Large intestine (tissue), 3 donors: ENCODE measurements at regions not wholly inside any gene's neighbourhood (a gene's known extent, or its start where the extent isn't known, plus 50 kb on each side); places are given as distances from the start of the nearest gene placed in this dataset.

ENCODE experiments used
- DNase-seq, 2 donors: peaks; one replicate each; pipeline versions ENCODE4 v3.0.0 to v3.0.0-alpha.2; 2013
- H3K27ac ChIP-seq: one replicate; pipeline ENCODE4 v1.5.1; 2013; ENCODE audit warnings: low read length
- H3K27me3 ChIP-seq: 2 replicates; pipeline ENCODE4 v1.6.1; 2013; ENCODE audit warnings: low read length; ENCODE audit not compliant: control insufficient read depth, insufficient read depth
- H3K36me3 ChIP-seq: 2 replicates; pipeline ENCODE4 v1.6.1; 2013; ENCODE audit warnings: low read length; ENCODE audit not compliant: control insufficient read depth, insufficient read depth
- H3K4me1 ChIP-seq: one replicate; pipeline ENCODE4 v1.6.1; 2013; ENCODE audit warnings: low read length; ENCODE audit not compliant: control insufficient read depth, insufficient read depth
- H3K4me3 ChIP-seq: one replicate; pipeline ENCODE4 v1.5.1; 2013; ENCODE audit warnings: low read length
- H3K9me3 ChIP-seq: one replicate; pipeline ENCODE4 v1.6.1; 2013; ENCODE audit warnings: mild to moderate bottlenecking, low read depth, low read length, moderate library complexity; ENCODE audit not compliant: control insufficient read depth
- WGBS: methylation state at CpG from one replicate; pipeline ENCODE4 v1.1.5; 2013; ENCODE audit warnings: low lambda C conversion rate; ENCODE audit not compliant: insufficient coverage; 5-methylcytosine and 5-hydroxymethylcytosine counted together

DNA sequence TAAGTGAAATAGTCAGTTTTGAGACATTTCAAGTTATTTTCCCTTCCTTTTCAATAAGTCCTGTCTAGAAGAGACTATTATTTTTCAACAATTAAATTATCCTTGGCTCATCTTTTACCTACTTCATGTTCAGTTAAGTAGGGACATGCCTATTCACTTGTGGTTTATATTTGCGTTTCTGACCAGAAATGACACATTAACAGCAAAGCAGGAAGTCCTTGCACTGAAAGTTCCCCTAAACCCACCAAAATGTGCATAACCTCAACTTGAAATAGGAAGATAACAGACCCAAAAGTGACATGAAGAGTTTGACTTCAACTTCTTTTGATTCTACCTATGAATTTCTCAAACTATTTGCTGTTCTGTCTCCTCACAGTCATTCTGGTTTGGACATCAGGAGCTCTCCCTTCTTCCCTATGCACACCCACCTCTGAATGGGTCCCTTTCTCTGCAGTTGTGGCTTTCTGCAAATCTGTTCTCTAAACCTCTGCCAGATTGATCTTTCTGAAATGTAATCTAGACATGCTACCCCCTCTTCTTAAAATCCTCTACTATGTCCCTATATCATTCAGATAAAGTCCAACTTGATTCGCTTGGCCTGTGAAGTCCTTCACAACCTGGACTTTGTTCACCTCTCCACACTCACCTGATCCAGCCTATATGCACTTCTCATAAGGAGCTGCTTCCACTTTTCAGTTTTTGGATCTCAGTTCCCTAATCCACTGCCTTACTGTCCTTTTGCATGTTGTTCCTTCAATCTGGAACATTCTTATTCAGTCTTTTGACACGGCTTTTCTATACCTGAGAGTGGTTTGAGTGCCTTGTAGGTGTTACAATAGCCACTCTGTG is 661.5 kb upstream of the ADGRL4 start:
- DNase-seq = peak; percentile 21 to 49
- WGBS = no CpG with 5 or more reads among the region's 3 CpGs
- no peaks in the 10 kb centered on the region for H3K9me3 ChIP-seq

DNA sequence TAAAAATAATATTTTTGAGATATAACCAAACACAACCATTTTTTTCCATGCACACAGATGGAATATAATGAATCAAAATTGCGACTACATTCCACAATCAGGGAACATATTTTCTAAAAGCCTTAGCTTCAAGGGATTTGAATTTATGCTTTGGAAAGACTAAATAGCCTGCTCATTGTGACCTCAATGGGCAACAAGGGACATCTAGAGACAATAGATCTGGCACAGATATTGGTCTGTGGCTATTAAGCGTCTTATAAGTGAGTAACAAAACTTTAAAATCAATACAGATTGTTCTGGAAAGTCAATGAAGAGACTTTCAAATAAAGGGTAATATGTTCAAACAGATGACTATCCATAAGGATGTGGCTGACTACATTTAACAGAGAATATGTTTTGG is 660.6 kb upstream of the ADGRL4 start:
- no peak for DNase-seq
- Histone ChIP-seq H3K4me1 (no peaks in the 10 kb centered on the region), H3K4me3 (no peak overlapping the region), H3K27me3 (no peaks in the 10 kb centered on the region), H3K27ac (no peak overlapping the region), H3K9me3 (no peaks in the 10 kb centered on the region), H3K36me3 (no peaks in the 10 kb centered on the region)
- WGBS = 100% methylated on average over 1 of the region's 2 CpGs

More for the DNA sequence above, 661.5 kb upstream of the ADGRL4 start:
- Histone ChIP-seq H3K36me3 (no peaks in the 10 kb centered on the region), H3K27ac (no peak overlapping the region), H3K27me3 (no peaks in the 10 kb centered on the region), H3K4me3 (no peak overlapping the region), H3K4me1 (no peaks in the 10 kb centered on the region)

DNA sequence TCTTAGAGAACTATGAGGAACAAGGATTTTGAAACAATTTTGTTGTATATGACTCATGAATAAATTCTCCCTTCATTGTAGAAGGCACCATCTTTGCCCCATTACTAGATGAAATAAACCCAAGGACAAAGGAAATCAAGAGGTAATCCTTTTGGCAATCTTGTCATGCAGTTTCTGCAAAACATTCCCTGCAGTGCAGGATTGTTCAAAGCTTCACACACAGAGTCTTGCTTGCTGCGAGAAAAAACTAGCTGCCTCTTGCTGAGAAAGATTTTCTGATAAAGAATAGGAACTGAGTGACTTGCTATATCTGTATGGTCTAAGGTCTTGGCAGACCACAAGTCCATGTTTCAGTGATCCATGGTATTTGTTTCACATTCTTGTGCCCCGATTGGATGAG is 657.4 kb upstream of the ADGRL4 start:
- Histone ChIP-seq H3K27me3 (no peaks in the 10 kb centered on the region), H3K9me3 (no peaks in the 10 kb centered on the region), H3K36me3 (no peaks in the 10 kb centered on the region), H3K4me1 (no peaks in the 10 kb centered on the region), H3K4me3 (no peak overlapping the region), H3K27ac (no peak overlapping the region)
- no peak for DNase-seq
- WGBS = 67% methylated on average over 1 of the region's 2 CpGs

DNA sequence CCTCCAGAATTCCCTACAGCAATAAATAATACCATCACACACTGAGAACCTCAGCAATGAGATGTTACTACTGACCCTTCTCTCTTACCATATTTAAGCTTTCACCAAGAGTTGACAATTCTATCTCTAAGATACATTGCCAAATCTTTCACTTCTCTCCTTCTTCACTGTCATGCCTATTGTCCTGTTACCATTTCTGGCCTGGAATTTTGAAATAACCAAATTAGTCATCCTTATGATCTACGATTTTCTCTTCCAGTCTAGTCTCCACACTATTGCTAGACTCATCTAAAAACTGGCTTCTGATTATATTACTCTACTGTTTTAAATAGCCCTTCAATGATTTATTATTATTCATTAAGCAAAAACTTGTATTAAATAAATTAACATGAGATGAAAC is 656.1 kb upstream of the ADGRL4 start:
- WGBS = no CpG with 5 or more reads among the region's 1 CpG
- H3K9me3 ChIP-seq = no peaks in the 10 kb centered on the region
- H3K4me1 ChIP-seq = no peaks in the 10 kb centered on the region
- no peak overlapping the region for H3K4me3 ChIP-seq
- no peak for DNase-seq
- H3K36me3 ChIP-seq = no peaks in the 10 kb centered on the region
- H3K27ac ChIP-seq = no peak overlapping the region
- H3K27me3 ChIP-seq = no peaks in the 10 kb centered on the region

DNA sequence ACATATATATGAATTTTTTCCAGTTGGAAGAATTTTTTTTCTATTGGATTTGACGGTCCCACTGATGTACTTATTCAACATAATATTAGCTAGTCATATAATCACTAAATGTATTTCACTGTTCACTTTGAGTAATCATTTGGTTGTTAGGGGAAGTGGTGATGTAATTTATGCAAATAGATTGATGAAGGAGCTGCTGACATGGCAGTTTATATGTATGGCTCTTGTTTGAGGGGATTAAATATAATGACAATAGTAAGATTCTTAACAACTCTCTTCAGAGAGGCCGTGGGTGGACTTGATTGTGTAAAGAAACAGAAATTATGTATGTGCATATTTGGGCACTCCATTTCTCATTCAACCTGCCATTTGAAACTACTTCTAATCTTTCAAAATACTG is 653.6 kb upstream of the ADGRL4 start:
- 80% methylated on average over 1 of the region's 2 CpGs for WGBS

DNA sequence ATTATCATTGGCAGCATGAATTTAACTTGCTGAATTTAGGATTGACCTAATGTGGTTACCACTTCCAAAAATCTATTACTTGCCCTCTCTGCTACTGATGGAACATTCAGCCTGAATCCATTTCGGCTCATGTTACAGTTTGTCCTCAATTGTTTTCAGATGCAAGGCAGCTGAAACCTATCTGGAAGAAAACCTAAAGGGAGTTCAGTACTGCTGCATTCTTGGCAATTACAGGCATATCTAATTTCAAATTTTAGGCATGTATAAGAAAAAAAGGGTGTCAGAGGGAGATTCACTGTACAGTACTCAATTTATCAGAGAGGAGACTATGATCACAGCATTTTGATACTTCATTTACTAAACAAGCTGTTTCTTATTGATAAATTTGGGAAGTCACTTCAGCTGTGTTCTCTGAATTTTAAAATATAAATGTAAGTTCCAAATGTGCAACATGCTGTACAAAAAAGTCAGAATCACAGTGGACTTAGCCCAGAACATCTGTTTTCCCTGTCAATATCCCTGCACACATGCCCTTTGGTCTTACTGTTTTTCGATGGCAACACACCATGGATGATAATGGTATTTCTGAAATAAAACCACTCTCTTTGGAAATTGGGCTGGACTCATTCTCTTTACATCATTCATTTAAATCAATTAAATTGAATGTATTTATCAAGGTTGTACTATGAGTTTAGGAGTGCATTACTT is 651.6 kb upstream of the ADGRL4 start:
- H3K27me3 ChIP-seq = no peaks in the 10 kb centered on the region

More for the DNA sequence above, 653.6 kb upstream of the ADGRL4 start:
- no peak overlapping the region for H3K4me3 ChIP-seq
- DNase-seq = no peak
- no peak overlapping the region for H3K27ac ChIP-seq
- no peaks in the 10 kb centered on the region for H3K9me3 ChIP-seq
- no peaks in the 10 kb centered on the region for H3K27me3 ChIP-seq
- H3K36me3 ChIP-seq = no peaks in the 10 kb centered on the region
- no peaks in the 10 kb centered on the region for H3K4me1 ChIP-seq

DNA sequence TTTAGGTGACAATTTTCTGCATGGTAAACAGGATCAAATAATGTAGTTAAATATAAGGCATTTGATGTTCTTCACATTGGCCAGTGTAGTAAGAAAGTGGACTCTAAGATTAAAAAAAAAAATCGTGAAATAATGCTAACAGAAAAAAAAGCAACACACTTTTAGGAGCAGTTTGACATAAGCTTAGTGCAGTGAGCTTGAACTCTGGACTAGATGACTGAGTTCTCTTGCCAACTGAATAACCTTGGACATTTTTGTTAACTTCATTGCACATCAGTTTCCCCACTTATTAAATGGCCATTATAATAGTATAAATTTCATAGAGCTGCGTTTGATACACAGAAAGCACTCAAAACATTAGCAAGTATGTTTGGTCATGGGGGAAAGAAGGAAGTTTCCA is 649.3 kb upstream of the ADGRL4 start:
- no peak overlapping the region for H3K4me3 ChIP-seq
- WGBS = 88% methylated on average over 1 of the region's 2 CpGs
- H3K27me3 ChIP-seq = no peaks in the 10 kb centered on the region
- H3K9me3 ChIP-seq = no peaks in the 10 kb centered on the region
- no peaks in the 10 kb centered on the region for H3K4me1 ChIP-seq
- no peak overlapping the region for H3K27ac ChIP-seq
- H3K36me3 ChIP-seq = no peaks in the 10 kb centered on the region
- no peak for DNase-seq

More for the DNA sequence above, 651.6 kb upstream of the ADGRL4 start:
- Histone ChIP-seq H3K9me3 (no peaks in the 10 kb centered on the region), H3K4me1 (no peaks in the 10 kb centered on the region), H3K4me3 (no peak overlapping the region), H3K27ac (no peak overlapping the region), H3K36me3 (no peaks in the 10 kb centered on the region)
- DNase-seq = no peak
- WGBS = no CpG with 5 or more reads among the region's 2 CpGs

DNA sequence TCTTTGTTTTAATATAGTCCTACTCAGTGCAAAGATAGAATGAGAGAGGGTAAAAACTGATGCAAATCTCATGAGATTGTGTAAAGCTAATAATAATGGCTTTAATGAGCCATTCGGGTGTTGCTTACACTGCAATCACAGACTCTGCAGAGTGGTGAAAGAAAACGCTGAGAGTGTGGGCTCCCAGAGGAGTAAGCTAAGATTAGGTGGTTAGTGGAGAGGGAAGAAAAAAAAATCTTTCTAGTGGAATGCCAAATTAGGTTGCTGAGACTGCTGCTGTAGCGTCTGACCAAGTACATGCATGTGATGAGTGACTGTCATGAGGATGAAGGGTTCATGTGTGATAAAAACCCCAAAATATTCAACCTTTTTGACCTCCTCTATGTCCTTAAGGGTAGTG is 645.9 kb upstream of the ADGRL4 start:
- Histone ChIP-seq H3K4me1 (no peaks in the 10 kb centered on the region), H3K27me3 (no peaks in the 10 kb centered on the region), H3K4me3 (no peak overlapping the region), H3K36me3 (no peaks in the 10 kb centered on the region), H3K9me3 (no peaks in the 10 kb centered on the region), H3K27ac (no peak overlapping the region)
- WGBS = no CpG with 5 or more reads among the region's 3 CpGs
- no peak for DNase-seq

DNA sequence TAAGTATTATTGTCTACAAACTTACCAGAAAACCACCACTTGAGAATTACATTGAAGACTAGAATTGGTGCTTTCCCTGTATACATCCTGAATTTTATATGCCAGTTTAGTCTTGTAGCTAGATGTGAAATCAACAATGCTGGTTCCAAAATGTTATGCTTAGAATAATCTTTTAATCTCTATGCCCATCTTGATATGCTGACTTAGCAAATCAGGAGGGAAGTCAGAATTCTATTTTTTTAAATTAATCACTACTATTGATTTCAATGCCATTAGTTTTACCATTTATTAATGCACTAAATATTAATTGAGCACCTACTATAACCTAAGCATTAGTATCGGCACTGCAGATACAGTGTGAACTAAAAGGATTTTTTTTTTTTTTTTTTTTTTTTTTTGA is 641.6 kb upstream of the ADGRL4 start:
- Histone ChIP-seq H3K4me1 (no peaks in the 10 kb centered on the region), H3K27me3 (no peaks in the 10 kb centered on the region), H3K9me3 (no peaks in the 10 kb centered on the region), H3K4me3 (no peak overlapping the region), H3K27ac (no peak overlapping the region), H3K36me3 (no peaks in the 10 kb centered on the region)
- WGBS = no CpG with 5 or more reads among the region's 1 CpG
- no peak for DNase-seq

DNA sequence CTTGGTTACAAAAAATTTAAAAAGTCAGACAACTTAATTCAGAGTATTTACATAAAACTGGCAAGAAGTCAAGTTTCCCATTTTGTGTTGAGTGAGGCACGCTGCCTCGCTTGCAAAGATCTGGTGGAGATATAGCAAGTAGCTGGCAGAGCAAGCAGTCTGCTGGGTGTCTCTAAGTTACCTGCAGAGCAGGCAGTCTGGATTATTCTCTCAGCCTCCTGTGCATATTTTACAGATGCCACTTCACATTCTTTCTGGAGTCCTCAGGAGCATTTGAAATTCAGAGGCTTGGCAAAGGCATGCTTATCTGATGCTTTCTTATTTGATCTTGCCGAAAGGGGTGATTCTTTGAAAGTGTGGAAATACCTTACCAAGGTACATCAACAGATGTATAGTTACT is 640.4 kb upstream of the ADGRL4 start:
- no peaks in the 10 kb centered on the region for H3K9me3 ChIP-seq
- no peaks in the 10 kb centered on the region for H3K36me3 ChIP-seq
- H3K4me3 ChIP-seq = no peak overlapping the region
- H3K27ac ChIP-seq = no peak overlapping the region
- no CpG with 5 or more reads among the region's 3 CpGs for WGBS
- no peaks in the 10 kb centered on the region for H3K27me3 ChIP-seq
- DNase-seq = no peak
- H3K4me1 ChIP-seq = no peaks in the 10 kb centered on the region
